ENCODE measurements at regions not wholly inside any gene's neighbourhood (a gene's known extent, or its start where the extent isn't known, plus 50 kb on each side); places are given as distances from the start of the nearest gene placed in this dataset.

DNA sequence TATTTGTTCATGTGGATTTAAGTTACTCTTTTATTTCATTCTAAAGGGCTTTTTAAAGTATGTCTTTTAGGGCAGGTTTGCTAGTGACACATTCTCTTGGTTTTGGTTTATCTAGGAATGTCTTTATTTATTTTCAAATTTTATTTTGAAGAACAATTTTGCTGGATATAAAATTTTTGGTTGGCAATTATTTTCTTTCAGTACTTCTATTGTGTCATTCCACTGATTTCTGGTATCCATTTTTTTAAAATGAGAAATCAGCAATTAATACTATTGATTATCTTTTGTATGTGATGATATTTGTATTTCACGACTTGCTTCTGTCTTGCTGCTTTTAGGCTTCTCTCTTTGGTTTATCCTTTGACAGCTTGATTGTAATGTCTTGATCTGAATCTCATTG lies 756.3 kb downstream of the INHBA start:
- TF ChIP-seq, protein P1, sequence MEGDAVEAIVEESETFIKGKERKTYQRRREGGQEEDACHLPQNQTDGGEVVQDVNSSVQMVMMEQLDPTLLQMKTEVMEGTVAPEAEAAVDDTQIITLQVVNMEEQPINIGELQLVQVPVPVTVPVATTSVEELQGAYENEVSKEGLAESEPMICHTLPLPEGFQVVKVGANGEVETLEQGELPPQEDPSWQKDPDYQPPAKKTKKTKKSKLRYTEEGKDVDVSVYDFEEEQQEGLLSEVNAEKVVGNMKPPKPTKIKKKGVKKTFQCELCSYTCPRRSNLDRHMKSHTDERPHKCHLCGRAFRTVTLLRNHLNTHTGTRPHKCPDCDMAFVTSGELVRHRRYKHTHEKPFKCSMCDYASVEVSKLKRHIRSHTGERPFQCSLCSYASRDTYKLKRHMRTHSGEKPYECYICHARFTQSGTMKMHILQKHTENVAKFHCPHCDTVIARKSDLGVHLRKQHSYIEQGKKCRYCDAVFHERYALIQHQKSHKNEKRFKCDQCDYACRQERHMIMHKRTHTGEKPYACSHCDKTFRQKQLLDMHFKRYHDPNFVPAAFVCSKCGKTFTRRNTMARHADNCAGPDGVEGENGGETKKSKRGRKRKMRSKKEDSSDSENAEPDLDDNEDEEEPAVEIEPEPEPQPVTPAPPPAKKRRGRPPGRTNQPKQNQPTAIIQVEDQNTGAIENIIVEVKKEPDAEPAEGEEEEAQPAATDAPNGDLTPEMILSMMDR (IDR thresholded peaks at IDR 0.05), result no peak
- no peak for TF ChIP-seq POLR2A (IDR thresholded peaks at IDR 0.05)
